8988T (cell line): ENCODE measurements at regions not wholly inside any gene's neighbourhood (a gene's known extent, or its start where the extent isn't known, plus 50 kb on each side); places are given as distances from the start of the nearest gene placed in this dataset.

Source experiments
- DNase-seq: peaks from one replicate; pipeline ENCODE4 v3.0.0; 2011

DNA sequence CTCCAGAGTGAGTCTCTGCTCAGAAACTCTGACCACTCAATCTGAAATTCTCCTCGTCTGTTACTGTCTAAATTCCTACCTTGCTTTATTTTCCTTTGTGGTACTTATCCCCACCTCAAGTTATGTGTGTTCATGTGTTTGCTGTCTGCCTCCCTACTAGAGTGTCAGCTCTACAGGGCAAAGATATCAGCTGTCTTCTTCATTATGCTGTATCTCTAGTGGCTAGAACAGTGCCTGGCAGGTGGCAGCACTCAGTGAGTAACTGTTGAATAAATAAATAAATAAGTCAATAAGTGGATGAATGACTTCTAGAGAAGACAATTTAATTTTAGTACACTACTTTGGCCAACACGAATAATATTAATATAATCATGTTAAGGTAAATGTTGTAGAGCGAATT is 92.3 kb downstream of the BOD1 start:
- DNase-seq, result no peak

- no peak for DNase-seq
Observed at GRCh38 chr5:173523388-173523787, 93.1 kb downstream of the BOD1 start.

DNA sequence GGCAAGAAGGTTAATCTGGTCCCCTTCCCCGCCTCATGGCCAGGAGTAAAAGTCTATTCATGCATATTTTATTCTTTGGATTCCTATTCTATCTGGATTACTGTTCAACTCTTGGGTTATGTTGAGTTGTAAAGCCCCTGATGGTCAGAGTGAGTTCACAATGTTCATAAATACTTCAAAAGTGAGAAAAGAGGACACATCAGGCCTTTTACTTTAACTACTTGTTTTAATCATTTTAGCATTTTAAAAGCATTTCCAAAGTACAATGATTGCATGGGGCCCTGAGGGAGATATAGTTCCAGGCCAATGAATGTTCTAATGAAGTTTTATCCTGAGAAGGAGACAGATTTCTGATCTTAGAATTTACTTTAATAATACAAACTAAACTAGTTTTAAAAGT is 93.9 kb downstream of the BOD1 start:
- DNase-seq, result no peak

GRCh38 chr5:173518856-173519255 is 97.6 kb downstream of the BOD1 start:
- DNase-seq, result no peak

DNA sequence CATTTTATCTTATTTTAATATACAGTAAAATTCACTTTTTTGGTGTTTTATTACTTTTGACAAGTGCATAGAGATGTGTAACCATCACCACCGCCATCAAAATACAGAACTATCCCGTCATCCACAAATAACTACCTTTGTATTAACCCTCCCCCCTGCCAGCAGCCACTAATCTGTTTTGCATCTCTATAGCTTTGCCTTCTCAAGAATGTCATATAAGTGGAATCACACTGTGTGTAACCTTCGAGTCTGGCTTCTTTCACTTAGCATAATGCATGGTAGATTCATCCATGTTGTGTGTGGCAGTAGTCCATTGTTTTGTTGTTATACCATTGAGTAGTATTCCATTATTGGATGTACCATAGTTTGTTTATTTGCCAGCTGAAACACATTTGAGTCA is 98.8 kb downstream of the BOD1 start:
- DNase-seq, result no peak

DNA sequence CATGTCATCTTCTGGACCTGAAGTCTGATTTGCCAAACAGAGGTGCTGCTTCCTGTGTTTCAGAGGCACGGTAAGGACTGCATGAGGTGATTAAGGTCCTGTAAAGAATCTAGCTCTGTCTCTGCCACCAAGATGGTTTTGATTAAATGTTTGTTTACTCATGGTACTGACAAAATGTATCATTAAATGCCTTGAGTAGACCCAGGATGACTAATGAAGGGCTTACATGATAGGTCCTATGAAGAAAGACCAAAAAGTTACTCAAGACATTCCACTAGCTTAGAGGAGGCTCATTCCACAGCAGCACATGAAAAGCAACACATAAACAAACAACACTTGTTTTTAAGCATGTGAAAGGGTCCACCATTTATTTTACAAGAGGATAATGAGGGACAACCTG is 100.9 kb downstream of the BOD1 start:
- DNase-seq, result no peak

DNA sequence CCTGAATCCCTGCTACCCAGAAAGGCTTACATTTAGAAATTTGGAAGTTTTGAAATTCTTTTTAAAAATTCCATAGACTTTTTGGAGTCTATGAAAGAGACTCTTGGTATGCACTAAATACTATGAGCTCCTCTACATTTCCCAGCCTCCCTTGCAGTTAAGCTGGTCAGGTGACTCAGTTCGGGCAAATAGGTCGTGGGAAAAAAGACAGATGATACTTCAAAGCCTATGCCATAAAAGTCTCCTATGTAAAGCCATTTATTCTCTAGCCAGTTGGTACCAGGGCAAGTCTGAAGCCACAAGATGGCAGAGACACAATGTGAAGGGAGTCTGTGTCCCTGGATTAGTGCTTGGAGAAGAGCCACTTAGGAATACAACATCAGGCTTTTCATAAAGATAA is 101.8 kb downstream of the BOD1 start:
- no peak for DNase-seq

DNA sequence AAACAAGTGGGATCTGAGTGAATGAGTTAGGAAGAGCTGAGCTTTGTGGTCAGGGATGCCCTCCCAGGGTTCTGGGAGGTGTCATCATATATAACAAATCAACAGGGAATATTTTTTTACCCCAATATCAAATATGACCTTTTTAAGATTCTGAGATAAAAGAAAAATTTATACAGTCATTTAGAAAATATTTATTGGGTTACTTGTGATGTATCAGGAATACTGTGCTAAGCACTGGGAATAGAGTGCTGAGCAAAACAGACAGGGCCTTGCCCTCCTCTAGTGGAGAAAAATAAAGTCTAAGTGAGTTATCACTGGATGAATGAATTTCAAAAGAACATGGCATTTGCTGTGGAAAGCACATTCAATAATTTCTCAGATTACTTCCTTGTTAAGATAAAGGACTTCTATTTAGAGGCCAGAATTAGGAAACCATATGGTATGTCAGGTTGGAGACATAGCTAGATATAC is 102.9 kb downstream of the BOD1 start:
- DNase-seq, result no peak

DNA sequence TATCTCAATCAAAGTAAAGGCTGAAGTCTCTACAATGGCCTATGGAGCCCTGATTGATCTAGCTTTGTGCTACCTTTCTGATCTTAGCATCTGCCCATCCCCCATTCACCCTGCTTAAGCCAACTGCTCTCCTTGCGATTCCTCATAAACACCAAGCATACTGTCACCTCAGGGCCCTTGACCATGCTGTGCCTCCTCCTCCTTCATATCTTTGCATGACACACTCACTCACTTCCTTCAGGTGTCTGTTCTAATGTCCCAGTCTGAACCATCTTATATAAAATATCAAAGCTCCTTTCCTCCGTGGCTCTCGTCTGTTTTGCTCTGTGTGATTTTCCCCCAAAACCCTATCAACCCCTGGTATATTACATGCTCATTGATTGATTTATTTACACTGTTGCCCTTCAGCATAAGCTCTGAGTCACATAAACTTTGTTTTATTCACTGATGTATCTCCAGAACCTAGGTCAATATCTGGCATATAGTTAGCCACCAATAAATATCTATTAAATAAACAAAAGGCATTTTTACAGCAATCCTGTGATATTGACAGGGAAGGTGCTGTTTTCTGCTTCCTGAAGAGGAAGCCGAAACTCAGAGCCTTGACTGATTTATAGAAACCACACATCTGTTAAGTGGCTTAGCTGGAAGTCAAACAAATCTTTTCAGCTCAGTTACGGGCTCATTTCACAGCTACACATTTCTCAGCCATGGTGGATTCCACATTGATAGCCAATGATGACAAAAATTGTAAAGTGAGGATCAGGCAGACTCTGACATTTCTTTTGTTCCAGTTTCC is 103.6 kb downstream of the BOD1 start:
- no peak for DNase-seq

DNA sequence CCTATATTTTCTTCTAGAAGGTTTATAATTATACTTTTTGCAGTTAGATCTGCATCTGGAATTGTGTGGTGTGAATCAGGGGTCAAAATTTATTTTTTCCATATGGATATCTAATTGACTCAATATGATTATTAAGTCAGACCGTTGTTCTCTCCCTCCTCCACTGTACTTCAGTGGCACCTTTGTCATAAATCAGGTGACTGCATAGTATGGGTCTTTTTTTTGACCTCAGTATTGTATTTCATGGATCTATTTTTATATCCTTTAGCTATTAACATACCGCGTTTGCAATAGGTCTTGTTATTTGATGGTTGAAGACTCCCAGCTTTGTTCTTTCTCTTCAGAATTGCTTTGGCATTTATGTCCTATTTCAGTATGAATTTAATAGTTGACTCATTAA is 107.4 kb downstream of the BOD1 start:
- no peak for DNase-seq

GRCh38 chr5:173507171-173507570 is 109.3 kb downstream of the BOD1 start:
- no peak for DNase-seq

GRCh38 chr5:173505634-173506033 is 110.8 kb downstream of the BOD1 start:
- no peak for DNase-seq

DNA sequence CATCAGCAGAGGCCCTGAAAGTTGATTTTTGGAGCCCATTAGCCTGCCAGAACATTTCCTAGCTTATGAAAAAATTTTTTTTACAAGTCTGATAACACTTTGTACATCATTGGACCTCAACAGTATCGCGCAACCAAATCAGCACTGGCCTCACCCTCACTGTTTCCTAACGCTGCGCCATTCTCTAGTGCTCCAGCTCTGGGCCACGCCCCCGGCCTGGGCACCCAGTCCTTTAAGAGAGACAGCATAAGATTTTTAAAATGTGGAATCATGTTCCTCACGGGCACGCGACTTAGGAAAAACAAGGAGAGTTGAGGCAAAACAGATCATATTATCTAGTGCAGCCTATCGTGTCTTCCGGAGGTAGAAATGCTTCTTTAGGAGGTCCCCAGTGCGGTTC is 114.5 kb downstream of the BOD1 start:
- DNase-seq, result no peak

- DNase-seq, result no peak
Observed at GRCh38 chr5:173501271-173501670, 115.2 kb downstream of the BOD1 start.

GRCh38 chr5:173500213-173500560 is 116.3 kb downstream of the BOD1 start:
- DNase-seq, result no peak

DNA sequence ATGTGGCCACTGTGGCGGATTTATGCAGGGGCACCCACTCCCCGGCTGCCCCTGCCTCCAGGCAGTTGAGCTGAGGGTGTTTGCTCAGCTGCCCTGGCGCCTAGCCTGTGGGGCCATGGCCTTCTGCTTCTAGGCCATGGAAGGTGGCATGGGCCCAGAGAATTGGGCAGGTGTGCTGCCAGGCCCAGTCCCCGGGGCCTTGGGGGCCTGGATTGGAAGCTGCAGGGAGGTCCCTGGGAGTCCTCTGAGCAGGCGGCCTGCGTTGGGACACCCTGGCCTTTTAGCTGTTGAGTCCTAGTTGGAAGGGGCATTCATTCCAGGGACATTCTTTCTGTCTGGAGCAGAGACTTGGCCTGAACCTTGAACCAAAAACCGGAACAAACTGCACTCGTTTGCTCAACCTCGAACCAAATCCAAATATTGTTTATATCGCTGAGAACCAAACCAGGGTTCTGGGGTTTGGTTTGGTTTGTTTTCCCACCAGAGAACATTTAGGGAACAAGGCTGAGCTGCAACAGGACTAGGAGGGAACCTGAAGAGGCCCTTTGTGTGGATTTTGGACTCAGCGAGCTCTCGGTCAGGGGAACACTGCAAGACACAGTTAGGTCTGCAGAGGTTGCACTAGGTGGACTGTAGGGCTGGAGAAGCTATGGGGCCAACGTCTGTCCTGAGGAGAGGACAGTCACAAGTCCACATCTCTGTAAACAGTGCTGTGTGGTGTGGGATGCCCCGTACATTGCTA is 116.8 kb downstream of the BOD1 start:
- DNase-seq, result no peak

DNA sequence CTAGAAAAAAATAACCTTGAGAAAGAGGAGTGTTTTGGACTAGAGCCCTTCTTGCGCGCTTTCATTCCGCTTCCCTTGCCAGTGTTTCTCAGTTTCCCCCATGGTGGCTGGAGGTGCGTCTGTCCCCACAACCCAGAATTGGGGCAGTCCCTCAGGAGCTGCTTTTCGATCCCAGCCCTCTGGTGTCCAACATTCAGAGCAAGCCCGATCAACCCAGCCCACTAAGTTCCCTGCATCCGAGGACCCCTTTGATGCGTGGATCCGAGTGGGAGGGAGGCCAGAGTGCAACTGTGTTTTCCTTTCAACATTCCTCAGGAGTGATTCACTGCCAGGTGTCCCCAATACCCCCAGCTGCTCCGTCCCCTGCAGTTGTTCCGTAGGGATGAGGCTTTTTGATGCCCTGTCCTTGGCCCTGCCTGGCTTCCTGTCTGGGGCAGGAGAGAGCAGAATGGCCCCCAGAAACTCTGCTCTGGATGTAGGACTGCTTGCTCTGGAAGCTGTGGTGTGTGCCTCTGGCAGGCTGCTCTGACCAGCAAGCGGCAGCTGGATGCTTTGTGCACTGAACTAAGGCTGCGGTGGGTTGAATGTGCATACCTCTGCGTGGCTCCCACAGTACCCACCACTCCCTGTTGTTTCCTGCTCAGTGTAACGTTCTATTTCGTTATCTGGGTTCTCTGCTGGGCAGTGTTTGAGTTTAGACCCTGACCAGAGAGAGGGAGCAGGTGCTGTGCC is 117.5 kb downstream of the BOD1 start:
- DNase-seq, result no peak

GRCh38 chr5:173498286-173498685 is 118.2 kb downstream of the BOD1 start:
- DNase-seq, result no peak

DNA sequence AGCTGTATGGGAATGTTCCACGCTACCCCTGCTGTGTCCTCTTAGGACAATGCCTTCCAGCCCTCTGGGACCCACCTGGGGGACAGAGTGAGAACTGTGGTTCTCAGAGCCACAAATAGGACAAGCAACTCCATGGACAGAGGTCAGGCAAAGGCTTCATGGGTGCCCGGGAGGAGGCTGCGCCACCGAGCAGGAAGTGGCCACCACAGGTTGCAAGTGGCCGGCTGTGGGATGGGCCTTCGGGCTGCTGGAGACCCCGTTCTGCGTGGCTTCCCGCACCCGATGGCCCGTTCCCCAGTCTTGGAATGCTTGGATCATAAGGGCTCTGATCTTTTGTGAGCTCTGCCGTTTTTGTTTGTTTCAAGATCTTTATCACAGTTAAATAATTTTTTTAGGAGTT is 118.8 kb downstream of the BOD1 start:
- no peak for DNase-seq

- no peak for DNase-seq
Observed at GRCh38 chr5:173496883-173497255, 119.6 kb downstream of the BOD1 start.

DNA sequence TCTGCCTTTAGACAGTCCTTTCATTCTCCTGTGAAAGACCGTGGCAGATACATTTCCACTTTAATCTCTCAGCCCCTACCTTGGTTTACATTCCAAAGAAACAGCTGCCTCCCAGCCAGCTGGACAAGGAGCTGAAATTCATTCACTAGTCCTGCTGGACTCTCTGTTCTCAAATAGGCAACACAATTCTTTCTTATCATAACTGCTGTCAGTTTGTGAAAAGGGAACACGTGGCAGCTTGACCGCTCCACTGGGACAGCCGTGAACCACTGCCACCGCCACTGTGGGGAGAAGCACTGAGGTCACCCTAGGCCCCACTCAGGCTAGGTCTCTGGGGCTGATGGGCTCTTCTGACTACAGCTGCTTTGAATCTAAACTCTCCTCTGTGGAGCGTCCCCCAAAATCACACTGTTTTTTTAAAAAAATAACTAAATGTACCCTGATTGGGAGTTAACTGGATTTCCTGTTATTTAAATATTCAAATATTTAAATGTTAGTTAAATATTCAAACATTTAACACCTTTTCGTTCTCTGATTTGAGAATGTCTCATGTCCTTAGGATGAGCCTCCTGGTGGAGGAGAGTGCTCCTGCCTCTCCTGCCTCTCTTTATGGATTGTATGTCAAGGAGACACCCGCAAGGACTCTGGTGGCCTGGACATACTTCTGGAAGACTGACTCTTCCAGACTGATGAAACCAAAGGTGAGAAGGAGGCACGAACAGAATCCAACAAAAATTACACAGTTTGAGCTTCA is 120.1 kb downstream of the BOD1 start:
- no peak for DNase-seq

DNA sequence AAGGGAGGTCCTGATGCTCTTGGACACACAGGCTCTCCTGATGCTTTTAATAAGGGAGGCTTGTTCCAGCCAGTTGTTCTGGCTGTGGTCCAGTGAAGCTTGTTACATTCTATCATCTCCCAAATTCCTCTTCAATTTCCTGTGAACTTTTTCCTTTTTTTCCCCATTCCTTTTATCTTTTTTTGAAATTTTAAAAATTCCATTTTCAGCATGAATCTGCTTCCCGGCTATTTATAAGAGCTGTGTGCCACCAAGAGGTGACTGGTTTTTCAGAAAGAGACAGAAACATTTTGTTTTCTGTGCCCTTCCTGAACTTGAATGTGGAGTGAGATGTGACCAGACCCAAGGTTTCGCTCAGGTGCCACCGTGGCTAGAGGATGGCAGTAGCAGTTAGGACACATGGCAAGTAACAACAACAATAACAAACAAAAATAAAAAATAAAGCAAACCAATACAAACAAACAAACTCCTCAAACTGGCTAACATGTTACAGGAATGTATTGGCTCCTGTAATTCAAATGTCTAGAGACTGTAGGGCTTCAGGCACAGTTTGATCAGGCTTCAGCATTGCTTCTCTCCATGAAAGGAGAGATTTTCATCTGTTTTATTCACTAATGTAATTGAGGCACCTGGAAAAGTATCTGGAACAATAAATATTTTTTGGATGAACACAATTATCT is 121.1 kb downstream of the BOD1 start:
- DNase-seq, result no peak

- DNase-seq, result no peak
Observed at GRCh38 chr5:173494446-173494845, 122.0 kb downstream of the BOD1 start.
